SK-N-MC (cell line): ENCODE measurements at regions not wholly inside any gene's neighbourhood (a gene's known extent, or its start where the extent isn't known, plus 50 kb on each side); places are given as distances from the start of the nearest gene placed in this dataset.

Experiments used
- EZH2 ChIP-seq: fragments of 200-600 bp; sonication (generic); IDR thresholded peaks from one replicate; pipeline ENCODE4 v1.6.1; 2017; ENCODE audit warnings: antibody characterized with exemption
- FOXP2 ChIP-seq: optimal IDR thresholded peaks from 2 replicates; pipeline ENCODE3; 2011; ENCODE audit warnings: mild to moderate bottlenecking, moderate library complexity; ENCODE audit not compliant: insufficient read depth; ENCODE audit errors: extremely low read length, control extremely low read depth
- POLR2AphosphoS5 ChIP-seq: IDR thresholded peaks from 2 replicates; pipeline ENCODE4 v1.6.1; 2012; ENCODE audit warnings: mild to moderate bottlenecking, low read depth, low read length, borderline replicate concordance

- TF ChIP-seq EZH2 (no peak), POLR2AphosphoS5 (no peak), FOXP2 (no peak)
Observed at GRCh38 chr12:126784328-126784921, 1482.5 kb upstream of the TMEM132C start.
